CD4-positive, alpha-beta T cell treated with Interleukin-15 for 1 hour (primary cell): ENCODE measurements at regions not wholly inside any gene's neighbourhood (a gene's known extent, or its start where the extent isn't known, plus 50 kb on each side); places are given as distances from the start of the nearest gene placed in this dataset.

ENCODE experiments used
- DNase-seq: peaks from one replicate; pipeline ENCODE4 v3.0.0-alpha.2; 2020

DNA sequence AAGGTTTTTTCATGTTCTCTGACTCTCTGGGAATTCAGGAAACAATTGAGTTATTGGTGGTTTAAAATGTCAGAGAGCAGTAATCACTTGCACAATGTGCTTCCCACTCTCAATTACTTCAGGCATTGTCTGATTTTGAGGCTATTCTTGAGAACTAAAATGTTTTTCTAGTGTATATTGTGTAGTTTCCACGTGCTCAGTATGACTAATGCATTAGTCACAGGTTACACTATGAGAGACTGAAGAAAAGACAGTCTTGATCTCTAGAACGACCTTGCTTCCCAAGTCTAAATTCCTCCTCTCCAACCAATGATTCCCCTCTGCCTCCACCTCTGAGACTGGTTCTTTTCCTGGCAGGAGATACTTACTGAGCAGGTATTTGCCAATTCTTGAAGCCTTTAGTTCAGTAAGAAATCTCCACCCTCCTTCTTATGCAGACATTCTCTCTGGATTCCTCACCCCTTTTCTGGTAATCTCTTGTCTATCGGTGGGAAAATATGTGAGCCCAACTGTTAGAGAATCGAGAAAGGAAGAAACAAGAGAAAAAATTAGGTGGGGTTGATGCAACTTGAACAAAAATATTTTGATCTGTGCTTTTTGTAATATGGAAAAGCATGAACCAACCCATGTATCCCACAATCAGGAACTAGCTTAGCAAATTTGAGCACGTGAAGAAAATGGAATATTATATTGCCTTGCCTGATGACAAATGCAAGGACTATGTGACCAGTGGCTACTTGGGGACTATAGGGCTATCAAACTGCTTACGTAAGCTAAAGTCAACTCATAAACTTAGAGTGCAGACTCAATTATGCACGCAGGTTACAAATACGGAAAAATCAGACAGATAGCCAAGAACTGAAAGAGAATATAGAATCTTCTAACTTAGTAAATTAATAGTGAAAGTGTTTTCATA lies 61.1 kb upstream of the SLC22A16 start:
- no peak for DNase-seq

DNA sequence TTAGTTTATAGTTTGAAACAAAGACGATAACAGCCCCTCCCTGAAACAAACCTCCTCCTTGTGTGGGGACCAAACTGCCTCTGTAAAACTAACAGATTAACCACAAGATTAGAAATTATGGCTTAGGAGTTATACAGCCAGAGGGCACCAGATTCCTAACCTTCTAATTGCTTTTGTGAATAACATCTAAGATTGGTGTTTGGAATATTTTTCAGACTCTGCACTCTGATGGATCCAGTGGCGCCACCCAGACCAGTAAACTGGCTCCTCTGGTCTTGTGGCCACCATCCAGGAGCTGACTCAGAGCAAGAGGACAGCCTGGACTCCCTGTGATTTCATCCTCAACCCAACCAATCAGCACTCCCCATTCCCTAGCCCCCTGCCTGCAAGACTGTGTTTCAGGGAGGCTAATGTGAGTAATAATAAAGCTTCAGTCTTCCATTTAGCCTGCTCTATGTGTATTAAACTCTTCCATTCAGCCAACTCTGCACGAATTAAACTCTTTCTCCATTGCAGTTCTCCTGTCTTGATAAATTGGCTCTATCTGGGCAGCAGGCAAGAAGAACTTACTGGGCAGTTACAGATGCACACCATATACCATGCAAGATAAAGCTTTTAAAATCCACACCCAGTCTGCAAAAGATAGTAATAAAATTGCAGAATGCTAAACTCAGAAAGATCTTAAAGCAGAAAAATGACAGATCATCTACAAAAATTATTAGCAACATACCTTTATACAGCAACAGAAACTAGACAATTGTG lies 58.5 kb upstream of the SLC22A16 start:
- no peak for DNase-seq

DNA sequence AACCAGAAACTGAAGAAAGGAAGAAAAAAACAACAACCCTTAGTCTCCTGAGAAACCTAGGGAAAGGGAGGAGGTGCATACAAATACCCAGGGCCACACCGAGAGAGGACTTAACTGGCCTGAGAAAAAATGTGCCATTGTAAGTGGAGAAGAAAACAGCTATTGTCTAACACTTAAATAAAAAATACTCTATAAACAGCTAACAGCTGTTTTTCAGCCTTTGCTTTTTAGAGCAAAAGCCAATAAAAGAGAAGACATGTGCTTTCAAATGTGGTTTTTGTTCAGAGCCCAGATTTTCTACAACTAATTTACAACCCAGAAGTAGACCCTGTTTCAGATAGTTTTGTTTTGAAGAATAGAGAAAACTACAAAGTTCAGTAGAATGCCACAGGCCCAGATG lies 56.0 kb upstream of the SLC22A16 start:
- DNase-seq: no peak

DNA sequence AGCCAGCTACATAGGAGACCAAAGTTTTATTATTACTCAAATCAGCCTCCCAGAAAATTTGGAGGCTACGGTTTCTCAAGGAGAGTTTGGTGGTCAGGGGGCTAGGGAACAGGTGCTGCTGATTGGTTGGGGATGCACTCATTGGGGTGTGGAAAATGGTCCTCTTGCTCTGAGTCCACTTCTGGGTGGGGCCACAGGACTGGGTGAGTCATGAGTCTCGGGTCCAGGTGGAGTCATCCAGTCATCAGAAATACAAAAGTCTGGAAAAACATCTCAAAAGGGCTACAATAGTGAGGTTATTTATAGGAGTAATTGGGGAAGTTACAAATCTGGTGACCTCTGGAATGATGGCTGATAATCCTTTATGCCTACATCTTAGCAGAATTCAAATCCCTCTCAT lies 54.3 kb upstream of the SLC22A16 start:
- no peak for DNase-seq

DNA sequence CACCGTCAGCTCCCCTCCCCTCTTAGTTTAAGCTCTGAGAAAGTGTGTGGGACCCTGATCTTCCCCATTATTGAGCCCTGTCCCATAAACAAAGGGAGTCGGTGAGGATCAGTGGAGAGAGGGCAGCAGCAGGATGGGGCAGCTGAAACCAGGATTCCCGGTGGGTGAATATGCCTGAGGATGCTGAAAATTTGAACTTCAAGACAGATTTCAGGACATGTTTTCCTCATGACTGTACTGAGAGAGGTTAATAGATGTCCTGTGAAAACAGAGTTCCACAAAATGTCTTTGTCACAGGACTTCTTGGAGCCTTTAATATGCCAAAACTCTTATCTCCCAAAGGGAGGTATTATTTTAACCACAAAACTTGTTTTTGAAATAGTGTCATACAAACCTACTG lies 53.5 kb upstream of the SLC22A16 start:
- no peak for DNase-seq

DNA sequence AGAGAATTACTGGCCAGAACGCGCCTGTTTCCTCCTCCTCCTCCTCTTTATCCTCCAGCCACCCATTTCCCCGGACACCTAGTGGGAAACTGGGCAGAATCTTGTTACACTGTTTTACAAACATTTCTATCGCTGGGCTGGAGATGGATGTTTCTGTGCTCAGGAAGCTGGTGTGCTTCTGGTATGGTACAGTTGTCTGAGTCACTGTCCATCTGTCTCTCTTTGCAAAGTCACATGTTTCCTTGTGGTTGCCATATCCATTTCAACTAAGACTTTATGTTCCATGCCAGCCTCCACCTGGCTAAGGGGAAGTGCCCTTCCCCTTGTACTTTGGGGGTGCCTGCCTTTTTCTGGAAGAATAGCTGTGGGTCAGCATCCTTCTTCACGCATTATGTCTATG lies 52.9 kb upstream of the SLC22A16 start:
- DNase-seq: no peak

DNA sequence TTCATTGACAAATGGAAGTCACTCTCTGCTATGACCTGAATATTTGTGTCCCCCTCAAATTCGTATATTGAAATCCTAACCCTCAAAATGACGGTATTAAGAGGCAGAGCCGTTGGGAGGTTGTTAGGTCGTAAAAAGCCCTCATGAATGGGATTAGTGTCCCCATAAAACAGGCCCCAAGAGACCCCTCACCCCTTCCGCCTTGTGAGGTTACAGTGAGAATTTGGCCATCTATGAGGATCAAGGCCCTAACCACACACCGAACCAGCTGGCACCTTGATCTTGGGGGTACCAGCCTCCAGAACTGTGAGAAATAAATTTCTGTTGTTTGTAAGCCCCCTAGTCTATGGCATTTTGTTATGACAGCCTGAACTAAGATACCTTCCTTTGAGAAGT lies 52.5 kb upstream of the SLC22A16 start:
- DNase-seq: no peak

DNA sequence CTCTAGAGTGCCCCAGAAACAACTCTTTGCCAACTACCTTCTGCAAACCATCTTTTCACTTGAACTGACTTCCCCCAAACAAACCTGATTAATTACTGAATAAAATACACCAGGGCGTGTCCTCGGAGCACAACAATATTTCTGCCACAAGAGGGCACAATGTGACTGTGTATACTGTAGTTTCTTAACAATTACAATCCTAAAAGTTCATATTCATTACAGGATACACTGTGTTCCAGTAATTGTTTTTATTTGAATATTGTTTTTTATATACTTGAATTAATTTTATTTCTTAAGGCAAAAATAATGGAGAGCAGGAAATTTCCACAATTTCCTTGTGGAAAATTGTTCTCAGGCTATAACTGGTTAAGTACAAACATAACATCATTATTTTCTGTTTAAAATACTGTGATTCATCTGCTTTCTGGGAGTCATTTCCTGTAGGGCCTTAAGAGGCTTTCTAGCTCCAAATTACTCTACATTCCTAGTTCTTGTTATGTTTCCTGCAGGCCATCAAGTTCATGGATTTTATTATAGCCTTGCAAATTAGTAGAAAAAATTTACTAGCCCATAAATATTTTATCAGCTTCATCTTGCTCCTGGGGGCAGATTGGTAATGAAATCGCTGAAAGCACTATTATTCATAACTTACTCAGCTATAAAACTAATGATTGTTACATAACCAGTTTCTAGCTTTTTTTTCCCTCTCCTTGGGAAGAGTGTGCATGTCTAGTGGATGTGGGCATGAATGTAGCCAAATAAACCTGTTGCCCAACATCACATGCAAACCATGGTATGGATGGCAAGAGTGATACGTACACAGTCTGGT lies 51.9 kb upstream of the SLC22A16 start:
- DNase-seq: peak; percentile 26

DNA sequence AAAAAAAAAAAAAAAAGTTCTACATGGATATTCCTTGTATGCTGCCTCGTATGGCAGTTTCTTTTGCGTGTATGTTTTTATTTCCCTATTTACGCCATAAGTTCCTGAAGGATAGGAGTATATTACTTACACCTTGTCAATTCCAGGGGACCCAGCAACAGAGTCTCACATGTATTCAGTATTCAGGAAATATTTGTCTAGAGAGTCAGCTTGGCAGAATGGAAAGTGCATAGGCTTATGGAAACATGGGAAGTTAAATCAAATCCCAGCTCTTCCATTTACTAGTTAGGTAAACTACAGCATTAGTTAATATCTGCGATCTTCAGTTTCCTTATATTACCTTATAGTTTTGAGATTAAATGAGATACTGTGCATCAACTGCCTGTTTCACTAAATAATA lies 51.1 kb upstream of the SLC22A16 start:
- no peak for DNase-seq

DNA sequence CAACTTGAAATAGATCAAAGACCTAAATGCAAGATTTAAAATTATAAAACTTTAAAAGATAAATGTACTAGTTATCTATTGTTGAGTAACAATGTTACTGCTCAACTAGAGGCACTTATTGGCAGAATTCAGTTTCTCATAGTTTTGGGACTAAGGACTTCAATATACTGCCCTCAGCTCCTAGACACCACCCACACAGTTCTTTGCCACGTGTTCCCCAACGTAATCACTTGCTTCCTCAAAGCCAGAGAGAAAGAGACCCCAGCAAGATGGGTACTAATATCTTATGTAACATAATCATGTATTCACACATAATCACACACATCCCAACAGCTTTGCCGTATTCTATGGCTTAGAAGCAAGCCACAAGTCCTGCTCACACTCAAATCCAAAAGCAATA lies 50.3 kb upstream of the SLC22A16 start:
- DNase-seq: no peak
